Transverse colon (tissue), 3 donors: ENCODE measurements at regions not wholly inside any gene's neighbourhood (a gene's known extent, or its start where the extent isn't known, plus 50 kb on each side); places are given as distances from the start of the nearest gene placed in this dataset.

Experiments used
- POLR2A ChIP-seq: fragments of 450-650 bp; IDR thresholded peaks from one replicate; pipeline ENCODE4 v1.6.1; 2016; ENCODE audit warnings: antibody characterized with exemption, mild to moderate bottlenecking, moderate library complexity
- TF ChIP-seq, protein P1 (sequence below), 5 experiments: fragments of 200-600 bp in 3 of 5; fragments of 450-650 bp in 2 of 5; sonication (generic) in 3 of 5; IDR thresholded peaks; 1 replicate in 2 of 5; 2 replicates in 3 of 5; pipeline ENCODE4 v1.5.1; 2016 to 2017; ENCODE audit warnings: antibody characterized with exemption in 5 of 5, inconsistent platforms in 3 of 5, mild to moderate bottlenecking in 2 of 5, moderate library complexity in 1 of 5

- TF ChIP-seq POLR2A: no peak
- TF ChIP-seq, protein P1, sequence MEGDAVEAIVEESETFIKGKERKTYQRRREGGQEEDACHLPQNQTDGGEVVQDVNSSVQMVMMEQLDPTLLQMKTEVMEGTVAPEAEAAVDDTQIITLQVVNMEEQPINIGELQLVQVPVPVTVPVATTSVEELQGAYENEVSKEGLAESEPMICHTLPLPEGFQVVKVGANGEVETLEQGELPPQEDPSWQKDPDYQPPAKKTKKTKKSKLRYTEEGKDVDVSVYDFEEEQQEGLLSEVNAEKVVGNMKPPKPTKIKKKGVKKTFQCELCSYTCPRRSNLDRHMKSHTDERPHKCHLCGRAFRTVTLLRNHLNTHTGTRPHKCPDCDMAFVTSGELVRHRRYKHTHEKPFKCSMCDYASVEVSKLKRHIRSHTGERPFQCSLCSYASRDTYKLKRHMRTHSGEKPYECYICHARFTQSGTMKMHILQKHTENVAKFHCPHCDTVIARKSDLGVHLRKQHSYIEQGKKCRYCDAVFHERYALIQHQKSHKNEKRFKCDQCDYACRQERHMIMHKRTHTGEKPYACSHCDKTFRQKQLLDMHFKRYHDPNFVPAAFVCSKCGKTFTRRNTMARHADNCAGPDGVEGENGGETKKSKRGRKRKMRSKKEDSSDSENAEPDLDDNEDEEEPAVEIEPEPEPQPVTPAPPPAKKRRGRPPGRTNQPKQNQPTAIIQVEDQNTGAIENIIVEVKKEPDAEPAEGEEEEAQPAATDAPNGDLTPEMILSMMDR (IDR thresholded peaks at IDR 0.05): no peak
Observed at GRCh38 chr1:113207019-113207418, 134.0 kb downstream of the LRIG2 start.
